Thyroid gland (tissue), 4 donors: ENCODE measurements at regions not wholly inside any gene's neighbourhood (a gene's known extent, or its start where the extent isn't known, plus 50 kb on each side); places are given as distances from the start of the nearest gene placed in this dataset.

Experiments used
- POLR2A ChIP-seq, 2 donors: fragments of 450-650 bp; IDR thresholded peaks; one replicate each; pipeline ENCODE4 v1.6.1; 2017; ENCODE audit warnings: antibody characterized with exemption in 2 of 2, mild to moderate bottlenecking in 2 of 2, moderate library complexity in 1 of 2
- TF ChIP-seq, protein P1 (sequence below), 6 experiments: fragments of 200-600 bp in 3 of 6; fragments of 450-650 bp in 3 of 6; sonication (generic) in 3 of 6; IDR thresholded peaks; one replicate each; pipeline ENCODE4 v1.5.1; 2016 to 2019; ENCODE audit warnings: antibody characterized with exemption in 6 of 6, mild to moderate bottlenecking in 2 of 6, inconsistent platforms in 1 of 6, moderate library complexity in 1 of 6

DNA sequence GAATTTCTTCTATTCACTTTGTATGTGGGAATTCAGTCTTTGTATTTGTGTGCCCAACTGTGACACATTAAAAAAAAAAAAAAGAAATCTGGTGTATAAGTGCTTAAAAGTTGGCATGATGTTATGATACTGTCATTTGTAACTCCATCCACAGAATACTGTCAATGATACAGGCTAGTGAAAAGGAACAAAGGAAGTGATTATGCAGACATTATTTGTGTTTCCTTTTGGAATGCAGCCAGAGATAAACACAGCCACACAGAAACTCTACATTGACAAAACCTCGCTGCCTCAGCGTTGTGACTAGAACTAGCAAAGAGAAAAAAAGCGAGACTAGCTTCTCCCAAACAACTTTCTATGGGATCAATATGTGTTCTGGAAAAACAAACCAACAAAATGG is 519.2 kb upstream of the AGTR1 start:
- TF ChIP-seq, protein P1, sequence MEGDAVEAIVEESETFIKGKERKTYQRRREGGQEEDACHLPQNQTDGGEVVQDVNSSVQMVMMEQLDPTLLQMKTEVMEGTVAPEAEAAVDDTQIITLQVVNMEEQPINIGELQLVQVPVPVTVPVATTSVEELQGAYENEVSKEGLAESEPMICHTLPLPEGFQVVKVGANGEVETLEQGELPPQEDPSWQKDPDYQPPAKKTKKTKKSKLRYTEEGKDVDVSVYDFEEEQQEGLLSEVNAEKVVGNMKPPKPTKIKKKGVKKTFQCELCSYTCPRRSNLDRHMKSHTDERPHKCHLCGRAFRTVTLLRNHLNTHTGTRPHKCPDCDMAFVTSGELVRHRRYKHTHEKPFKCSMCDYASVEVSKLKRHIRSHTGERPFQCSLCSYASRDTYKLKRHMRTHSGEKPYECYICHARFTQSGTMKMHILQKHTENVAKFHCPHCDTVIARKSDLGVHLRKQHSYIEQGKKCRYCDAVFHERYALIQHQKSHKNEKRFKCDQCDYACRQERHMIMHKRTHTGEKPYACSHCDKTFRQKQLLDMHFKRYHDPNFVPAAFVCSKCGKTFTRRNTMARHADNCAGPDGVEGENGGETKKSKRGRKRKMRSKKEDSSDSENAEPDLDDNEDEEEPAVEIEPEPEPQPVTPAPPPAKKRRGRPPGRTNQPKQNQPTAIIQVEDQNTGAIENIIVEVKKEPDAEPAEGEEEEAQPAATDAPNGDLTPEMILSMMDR (IDR thresholded peaks at IDR 0.05): no peak
- TF ChIP-seq POLR2A (IDR thresholded peaks at IDR 0.05): no peak
